Glomerular visceral epithelial cell (primary cell): ENCODE measurements at regions not wholly inside any gene's neighbourhood (a gene's known extent, or its start where the extent isn't known, plus 50 kb on each side); places are given as distances from the start of the nearest gene placed in this dataset.
A peak's percentile ranks its signal among the peaks of the same experiment; 100 is the strongest.

Source experiments
- DNase-seq: peaks from one replicate; pipeline ENCODE4 v3.0.0-alpha.2; 2016; ENCODE audit errors: extremely low spot score

GRCh38 chr2:192298664-192299063 lies 103.9 kb upstream of the TMEFF2 start:
- DNase-seq = no peak

- no peak for DNase-seq
Observed at GRCh38 chr2:192292478-192292877, 97.7 kb upstream of the TMEFF2 start.

GRCh38 chr2:192288295-192288694 lies 93.6 kb upstream of the TMEFF2 start:
- no peak for DNase-seq

GRCh38 chr2:192286093-192286701 lies 91.5 kb upstream of the TMEFF2 start:
- peak; percentile 58 for DNase-seq

- no peak for DNase-seq
Observed at GRCh38 chr2:192283450-192283849, 88.7 kb upstream of the TMEFF2 start.

GRCh38 chr2:192278701-192279100 lies 84.0 kb upstream of the TMEFF2 start:
- DNase-seq = no peak

- no peak for DNase-seq
Observed at GRCh38 chr2:192277494-192278109, 82.9 kb upstream of the TMEFF2 start.

- DNase-seq = no peak
Observed at GRCh38 chr2:192275632-192276031, 80.9 kb upstream of the TMEFF2 start.

GRCh38 chr2:192267484-192267883 lies 72.8 kb upstream of the TMEFF2 start:
- DNase-seq = peak; percentile 32

GRCh38 chr2:192265751-192266150 lies 71.0 kb upstream of the TMEFF2 start:
- DNase-seq = no peak

GRCh38 chr2:192254444-192254843 lies 59.7 kb upstream of the TMEFF2 start:
- no peak for DNase-seq

GRCh38 chr2:192253692-192254091 lies 59.0 kb upstream of the TMEFF2 start:
- DNase-seq = no peak

GRCh38 chr2:192250961-192251360 lies 56.2 kb upstream of the TMEFF2 start:
- DNase-seq = no peak

- no peak for DNase-seq
Observed at GRCh38 chr2:192247456-192247855, 52.7 kb upstream of the TMEFF2 start.

GRCh38 chr2:192246297-192246696 lies 51.6 kb upstream of the TMEFF2 start:
- no peak for DNase-seq

GRCh38 chr2:192245329-192245728 lies 50.6 kb upstream of the TMEFF2 start:
- no peak for DNase-seq
